GM12892 (cell line): ENCODE measurements at regions not wholly inside any gene's neighbourhood (a gene's known extent, or its start where the extent isn't known, plus 50 kb on each side); places are given as distances from the start of the nearest gene placed in this dataset.

Experiments used
- POLR2A ChIP-seq: IDR thresholded peaks from 2 replicates; pipeline ENCODE4 v1.6.1; 2011; ENCODE audit warnings: low read depth, low read length, control low read depth
- POLR2AphosphoS5 ChIP-seq: IDR thresholded peaks from 2 replicates; pipeline ENCODE4 v1.6.1; 2011; ENCODE audit warnings: low read depth, low read length, control low read depth
- TAF1 ChIP-seq: IDR thresholded peaks from 2 replicates; pipeline ENCODE4 v1.6.1; 2011; ENCODE audit warnings: low read depth, mild to moderate bottlenecking, control low read depth, low read length, borderline replicate concordance

GRCh38 chr5:96123418-96123817 lies 161.8 kb upstream of the ELL2 start:
- TF ChIP-seq POLR2AphosphoS5 (no peak), POLR2A (no peak), TAF1 (no peak)
